ENCODE measurements at regions not wholly inside any gene's neighbourhood (a gene's known extent, or its start where the extent isn't known, plus 50 kb on each side); places are given as distances from the start of the nearest gene placed in this dataset.

- DNase-seq (ENCODE audit: low read depth, low spot score) (no peak), FAIRE-seq (no peak)
- ChIA-PET POLR2A (no interaction called here), CTCF (no interaction called here)
- H3K4me1 ChIP-seq (ENCODE audit: control insufficient read depth, extremely low read depth, insufficient read depth, low read length) = no peaks in the 10 kb centered on the region
- no peaks in the 10 kb centered on the region for H3K79me2 ChIP-seq (ENCODE audit: control insufficient read depth, insufficient read depth, low read length)
- no peaks in the 10 kb centered on the region for H4K20me1 ChIP-seq (replicated peaks; ENCODE audit: control insufficient read depth, extremely low read depth, insufficient read depth, low read length)
- H3K27ac ChIP-seq (ENCODE audit: insufficient read depth, low read depth, low read length) = no peak overlapping the region
- H3K27me3 ChIP-seq (ENCODE audit: control insufficient read depth in 2 of 2, insufficient read depth in 2 of 2, low read length in 2 of 2) = no peaks in the 10 kb centered on the region
- no TSS peak for BruUV-seq (replicated peaks)
- no peaks in the 10 kb centered on the region for H3K9me1 ChIP-seq (replicated peaks; ENCODE audit: control insufficient read depth, extremely low read depth, insufficient read depth, low read length)
- intact Hi-C loops (cut with micrococcal nuclease) = no loop called here
- H3K9me3 ChIP-seq (replicated peaks; ENCODE audit: control insufficient read depth, insufficient read depth, low read length) = no peaks in the 10 kb centered on the region
- H3K36me3 ChIP-seq (ENCODE audit: control insufficient read depth in 2 of 2, extremely low read depth in 1 of 2, insufficient read depth in 2 of 2, low read length in 2 of 2) = no peaks in the 10 kb centered on the region
- TF ChIP-seq EZH2 (IDR thresholded peaks at IDR 0.05; ENCODE audit: borderline replicate concordance, low read depth, low read length, severe bottlenecking) (no peak), POLR2AphosphoS5 (IDR thresholded peaks at IDR 0.05; ENCODE audit: insufficient read depth, low read depth, low read length) (no peak), GATA2 (IDR thresholded peaks at IDR 0.05; ENCODE audit: insufficient read depth, insufficient read length, low read depth, low read length) (no peak), MYC (IDR thresholded peaks at IDR 0.05; ENCODE audit: low read depth, low read length) (no peak), MAX (IDR thresholded peaks at IDR 0.05; ENCODE audit: insufficient read depth, insufficient read length) (no peak), FOS (IDR thresholded peaks at IDR 0.05; ENCODE audit: borderline replicate concordance, insufficient read depth, low read length) (no peak), POLR2A (IDR thresholded peaks at IDR 0.05; ENCODE audit: low read depth, low read length) (no peak), CTCF (IDR thresholded peaks at IDR 0.05; ENCODE audit: extremely low read depth in 1 of 2, insufficient read depth in 1 of 2, low read depth in 1 of 2, low read length in 2 of 2) (no peak), JUN (IDR thresholded peaks at IDR 0.05; ENCODE audit: borderline replicate concordance, insufficient read depth, insufficient read length, low read depth) (no peak)
- dilution Hi-C loops (cut with MboI; ENCODE audit: extremely low pct_ligation_motif_present, low sequenced_read_pairs) = no loop called here
- H3K9ac ChIP-seq (replicated peaks; ENCODE audit: extremely low read depth, insufficient read depth, low read length) = no peak overlapping the region
- no peak overlapping the region for H3K4me3 ChIP-seq (replicated peaks in 1 of 3; ENCODE audit: insufficient read depth in 1 of 3, low read depth in 1 of 3, low read length in 3 of 3)
- H3K4me2 ChIP-seq (ENCODE audit: insufficient read depth, low read length) = no peak overlapping the region
- H2AFZ ChIP-seq (ENCODE audit: low read depth, low read length) = no peak overlapping the region
Observed at GRCh38 chr2:239690651-239691631, 290.1 kb upstream of the HDAC4 start.
